ENCODE measurements at regions not wholly inside any gene's neighbourhood (a gene's known extent, or its start where the extent isn't known, plus 50 kb on each side); places are given as distances from the start of the nearest gene placed in this dataset.

GRCh38 chr10:3867454-3868270 lies 82.7 kb upstream of the KLF6 start:
- H3K36me3 ChIP-seq, result no peaks in the 10 kb centered on the region
- H3K27ac ChIP-seq, result no peak overlapping the region
- no peaks in the 10 kb centered on the region for H3K9me3 ChIP-seq
- WGBS, 2 donors, result 76% methylated on average over 3 of the region's 3 CpGs
- intact Hi-C loops (cut with DNase I), result no loop called here
- H3K4me3 ChIP-seq (replicated peaks in 1 of 3), result no peak overlapping the region
- peaks cover 0 to 4% of the 10 kb centered on the region in 2 donors for H3K4me1 ChIP-seq
- no peak for TF ChIP-seq POLR2A (IDR thresholded peaks at IDR 0.05)
- no peak for TF ChIP-seq CTCF (IDR thresholded peaks at IDR 0.05)
- no peak for DNase-seq
- no peaks in the 10 kb centered on the region for H3K27me3 ChIP-seq

GRCh38 chr10:3866332-3866731 lies 81.3 kb upstream of the KLF6 start:
- TF ChIP-seq CTCF (IDR thresholded peaks at IDR 0.05) (no peak), POLR2A (IDR thresholded peaks at IDR 0.05) (no peak)
- Histone ChIP-seq H3K4me1 (peaks cover 2 to 5% of the 10 kb centered on the region in 2 donors), H3K4me3 (replicated peaks in 1 of 3) (no peak overlapping the region), H3K9me3 (no peaks in the 10 kb centered on the region), H3K36me3 (no peaks in the 10 kb centered on the region), H3K27ac (no peak overlapping the region), H3K27me3 (no peaks in the 10 kb centered on the region)
- intact Hi-C loops (cut with DNase I), result no loop called here
- WGBS, 2 donors, result 64 to 67% methylated on average over 3 of the region's 3 CpGs
- no peak for DNase-seq

GRCh38 chr10:3865565-3865964 lies 80.6 kb upstream of the KLF6 start:
- intact Hi-C loops (cut with DNase I), result no loop called here
- no peak for TF ChIP-seq POLR2A (IDR thresholded peaks at IDR 0.05)
- no peak for TF ChIP-seq CTCF (IDR thresholded peaks at IDR 0.05)

GRCh38 chr10:3861795-3862194 lies 76.8 kb upstream of the KLF6 start:
- H3K27ac ChIP-seq, result peak overlapping the region in 2 of 3 donors; percentile 56 to 90
- no peaks in the 10 kb centered on the region for H3K27me3 ChIP-seq
- WGBS, 2 donors, result 90 to 94% methylated on average over 15 of the region's 15 CpGs
- intact Hi-C loops (cut with DNase I), result no loop called here
- no peak overlapping the region for H3K4me3 ChIP-seq (replicated peaks in 1 of 3)
- H3K9me3 ChIP-seq, result no peaks in the 10 kb centered on the region
- H3K36me3 ChIP-seq, result no peaks in the 10 kb centered on the region
- TF ChIP-seq CTCF (IDR thresholded peaks at IDR 0.05), result no peak
- no peak for TF ChIP-seq POLR2A (IDR thresholded peaks at IDR 0.05)
- peaks cover 5 to 11% of the 10 kb centered on the region in 2 donors for H3K4me1 ChIP-seq
- peak; percentile 21 to 27 for DNase-seq

More at GRCh38 chr10:3865565-3865964, 80.6 kb upstream of the KLF6 start:
- H3K27me3 ChIP-seq, result no peaks in the 10 kb centered on the region
- no peak overlapping the region for H3K27ac ChIP-seq
- peaks cover 5 to 9% of the 10 kb centered on the region in 2 donors for H3K4me1 ChIP-seq
- 81 to 88% methylated on average over 3 of the region's 3 CpGs for WGBS, 2 donors
- H3K4me3 ChIP-seq (replicated peaks in 1 of 3), result no peak overlapping the region
- DNase-seq, result no peak
- no peaks in the 10 kb centered on the region for H3K9me3 ChIP-seq
- no peaks in the 10 kb centered on the region for H3K36me3 ChIP-seq

Measured in thyroid gland (tissue), 4 donors.